Calu3 (cell line): ENCODE measurements at regions not wholly inside any gene's neighbourhood (a gene's known extent, or its start where the extent isn't known, plus 50 kb on each side); places are given as distances from the start of the nearest gene placed in this dataset.

ENCODE experiments used
- BruUV-seq: library from RNA; stranded (reverse); fragments of 400-500 nt; replicated peaks from 2 replicates; lab custom pipeline; 2021; lab: Mats Ljungman, UMichigan
- CTCF ChIA-PET: fragments of 300-600 bp; sonication (Branson Sonifier 250); formaldehyde crosslinking; loops from one replicate; lab custom pipeline; 2022; ENCODE audit warnings: antibody characterized with exemption; lab: Charles Lee
- DNase-seq: peaks from one replicate; pipeline ENCODE4 v3.0.0; 2022
- H3K27ac Mint-ChIP-seq: one replicate; pipeline ENCODE4 v1.8.0; 2022; ENCODE audit warnings: mixed read lengths; ENCODE audit not compliant: unreplicated experiment
- H3K27me3 Mint-ChIP-seq: one replicate; pipeline ENCODE4 v1.8.0; 2022; ENCODE audit warnings: mixed read lengths; ENCODE audit not compliant: unreplicated experiment
- H3K36me3 Mint-ChIP-seq: one replicate; pipeline ENCODE4 v1.8.0; 2022; ENCODE audit warnings: mild to moderate bottlenecking, moderate library complexity, mixed read lengths; ENCODE audit not compliant: insufficient read depth, unreplicated experiment
- H3K4me1 Mint-ChIP-seq: one replicate; pipeline ENCODE4 v1.8.0; 2022; ENCODE audit warnings: mild to moderate bottlenecking, low read depth, mixed read lengths; ENCODE audit not compliant: unreplicated experiment
- H3K4me3 Mint-ChIP-seq: one replicate; pipeline ENCODE4 v1.8.0; 2022; ENCODE audit warnings: mild to moderate bottlenecking, low read depth, moderate library complexity, mixed read lengths; ENCODE audit not compliant: unreplicated experiment
- H3K9me3 Mint-ChIP-seq: one replicate; pipeline ENCODE4 v1.8.0; 2022; ENCODE audit warnings: low read depth, mixed read lengths; ENCODE audit not compliant: unreplicated experiment
- CTCF ChIP-seq: fragments of 200-600 bp; IDR thresholded peaks from one replicate; pipeline ENCODE4 v1.8.0; 2022; ENCODE audit warnings: antibody characterized with exemption; ENCODE audit not compliant: unreplicated experiment
- intact Hi-C: fragments of 100-400 bp; cut with micrococcal nuclease; formaldehyde crosslinking; loops from one replicate; pipeline ENCODE4 v1.10.0; 2022; ENCODE audit not compliant: unreplicated experiment

- no peak for DNase-seq
- Mint-ChIP-seq H3K4me3 (no peak overlapping the region), H3K4me1 (no peaks in the 10 kb centered on the region), H3K27ac (no peak overlapping the region), H3K36me3 (no peaks in the 10 kb centered on the region), H3K9me3 (no peaks in the 10 kb centered on the region), H3K27me3 (no peaks in the 10 kb centered on the region)
- intact Hi-C loops, result loop anchor here (10.0 kb wide), 1 partner anchor 58 kb away; no protein-coding TSS in a partner anchor
- CTCF ChIA-PET, result no interaction called here
- no TSS peak for BruUV-seq
- no peak for TF ChIP-seq CTCF
Observed at GRCh38 chr3:70863049-70863448, 550.6 kb upstream of the MDFIC2 start.

DNA sequence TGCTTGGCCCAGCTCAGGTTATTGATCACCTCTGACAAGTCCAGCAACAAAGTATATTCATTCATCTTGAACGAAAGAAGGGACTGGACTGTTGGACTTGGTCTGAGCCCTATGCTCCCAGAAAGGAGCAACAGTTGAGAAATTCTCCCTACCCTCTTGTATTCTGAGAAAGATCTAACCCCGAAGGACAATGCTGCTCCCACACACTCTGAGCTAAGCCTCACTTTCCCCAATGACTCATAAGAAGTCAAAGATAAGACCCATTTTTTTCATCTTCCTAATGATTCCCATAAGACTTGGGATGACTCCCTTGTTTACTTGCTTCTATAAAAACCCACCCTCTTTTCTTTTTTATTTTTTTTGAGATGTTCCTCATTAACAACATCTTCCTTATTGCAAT is 549.4 kb upstream of the MDFIC2 start:
- intact Hi-C loops, result loop anchor here (10.0 kb wide), 1 partner anchor 57 kb away; no protein-coding TSS in a partner anchor
- Mint-ChIP-seq H3K4me3 (no peak overlapping the region), H3K4me1 (peaks cover 3% of the 10 kb centered on the region), H3K36me3 (no peaks in the 10 kb centered on the region), H3K27ac (peak overlapping the region; percentile 7), H3K9me3 (no peaks in the 10 kb centered on the region), H3K27me3 (no peaks in the 10 kb centered on the region)
- no peak for TF ChIP-seq CTCF
- CTCF ChIA-PET, result no interaction called here
- DNase-seq, result no peak
- BruUV-seq, result no TSS peak

- intact Hi-C loops, result loop anchor here (10.0 kb wide), 1 partner anchor 56 kb away; no protein-coding TSS in a partner anchor
Observed at GRCh38 chr3:70861234-70861633, 548.8 kb upstream of the MDFIC2 start.

DNA sequence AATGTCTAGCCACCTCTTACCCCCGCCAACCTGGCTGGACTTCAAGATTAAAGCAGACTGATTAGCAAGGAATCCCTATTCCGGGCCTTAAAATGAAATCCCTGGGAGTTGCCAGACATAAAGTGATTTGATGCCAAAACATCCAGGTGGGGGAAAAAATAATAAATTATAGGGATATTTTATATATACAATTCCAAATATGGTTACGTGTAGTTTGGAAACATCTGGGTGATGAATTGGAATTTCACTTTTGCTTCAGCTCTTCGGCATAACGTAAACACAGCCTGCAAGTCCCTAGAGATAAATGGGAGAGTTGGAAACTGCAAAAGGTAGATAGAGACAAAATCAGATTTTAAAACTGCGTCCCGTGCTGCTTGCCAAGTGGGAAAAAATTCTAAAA is 545.5 kb upstream of the MDFIC2 start:
- no TSS peak for BruUV-seq
- H3K9me3 Mint-ChIP-seq, result no peaks in the 10 kb centered on the region
- CTCF ChIA-PET, result no interaction called here
- intact Hi-C loops, result no loop called here
- peaks cover 12% of the 10 kb centered on the region for H3K4me1 Mint-ChIP-seq
- H3K27ac Mint-ChIP-seq, result no peak overlapping the region
- H3K27me3 Mint-ChIP-seq, result no peaks in the 10 kb centered on the region
- TF ChIP-seq CTCF, result no peak
- no peak overlapping the region for H3K4me3 Mint-ChIP-seq
- H3K36me3 Mint-ChIP-seq, result no peaks in the 10 kb centered on the region
- no peak for DNase-seq

More at GRCh38 chr3:70861234-70861633, 548.8 kb upstream of the MDFIC2 start:
- H3K9me3 Mint-ChIP-seq, result no peaks in the 10 kb centered on the region
- H3K36me3 Mint-ChIP-seq, result no peaks in the 10 kb centered on the region
- H3K27ac Mint-ChIP-seq, result no peak overlapping the region
- no peak overlapping the region for H3K4me3 Mint-ChIP-seq
- no TSS peak for BruUV-seq
- H3K4me1 Mint-ChIP-seq, result peaks cover 9% of the 10 kb centered on the region
- no peak for TF ChIP-seq CTCF
- H3K27me3 Mint-ChIP-seq, result no peaks in the 10 kb centered on the region
- CTCF ChIA-PET, result no interaction called here
- no peak for DNase-seq
